ENCODE measurements at regions not wholly inside any gene's neighbourhood (a gene's known extent, or its start where the extent isn't known, plus 50 kb on each side); places are given as distances from the start of the nearest gene placed in this dataset.

GRCh38 chr2:52258038-52258437, 1226.1 kb upstream of the NRXN1 start:
- Mint-ChIP-seq H3K9me3 (no peaks in the 10 kb centered on the region), H3K36me3 (ENCODE audit: low read depth) (no peaks in the 10 kb centered on the region), H3K4me3 (no peak overlapping the region), H3K4me1 (ENCODE audit: low read depth) (no peaks in the 10 kb centered on the region), H3K27ac (no peak overlapping the region), H3K27me3 (no peaks in the 10 kb centered on the region)
- DNase-seq, result no peak

- no peak for DNase-seq
- H3K9me3 Mint-ChIP-seq, result peaks cover 2% of the 10 kb centered on the region
- H3K36me3 Mint-ChIP-seq (ENCODE audit: low read depth), result no peaks in the 10 kb centered on the region
- H3K27ac Mint-ChIP-seq, result no peak overlapping the region
- no peak overlapping the region for H3K4me3 Mint-ChIP-seq
- no peaks in the 10 kb centered on the region for H3K27me3 Mint-ChIP-seq
- no peaks in the 10 kb centered on the region for H3K4me1 Mint-ChIP-seq (ENCODE audit: low read depth)
These were observed 1221.6 kb upstream of the NRXN1 start for GRCh38 chr2:52253416-52253980.

GRCh38 chr2:52238782-52239181, 1206.8 kb upstream of the NRXN1 start:
- no peak overlapping the region for H3K4me3 Mint-ChIP-seq
- H3K27ac Mint-ChIP-seq, result no peak overlapping the region
- H3K36me3 Mint-ChIP-seq (ENCODE audit: low read depth), result no peaks in the 10 kb centered on the region
- peaks cover 16% of the 10 kb centered on the region for H3K9me3 Mint-ChIP-seq
- H3K27me3 Mint-ChIP-seq, result no peaks in the 10 kb centered on the region
- H3K4me1 Mint-ChIP-seq (ENCODE audit: low read depth), result no peaks in the 10 kb centered on the region
- no peak for DNase-seq

- H3K4me3 Mint-ChIP-seq, result no peak overlapping the region
- no peak overlapping the region for H3K27ac Mint-ChIP-seq
- no peaks in the 10 kb centered on the region for H3K36me3 Mint-ChIP-seq (ENCODE audit: low read depth)
- no peak for DNase-seq
- H3K4me1 Mint-ChIP-seq (ENCODE audit: low read depth), result no peaks in the 10 kb centered on the region
- no peaks in the 10 kb centered on the region for H3K27me3 Mint-ChIP-seq
- peaks cover 9% of the 10 kb centered on the region for H3K9me3 Mint-ChIP-seq
These were observed 1190.2 kb upstream of the NRXN1 start for GRCh38 chr2:52222128-52222527.

- H3K4me1 Mint-ChIP-seq (ENCODE audit: low read depth), result no peaks in the 10 kb centered on the region
- no peaks in the 10 kb centered on the region for H3K27me3 Mint-ChIP-seq
- no peak overlapping the region for H3K27ac Mint-ChIP-seq
- DNase-seq, result no peak
- no peaks in the 10 kb centered on the region for H3K36me3 Mint-ChIP-seq (ENCODE audit: low read depth)
- H3K9me3 Mint-ChIP-seq, result peaks cover 15% of the 10 kb centered on the region
- no peak overlapping the region for H3K4me3 Mint-ChIP-seq
These were observed 1188.5 kb upstream of the NRXN1 start for GRCh38 chr2:52220393-52220792.

GRCh38 chr2:52210611-52211010, 1178.7 kb upstream of the NRXN1 start:
- H3K9me3 Mint-ChIP-seq, result peaks cover 10% of the 10 kb centered on the region
- H3K27me3 Mint-ChIP-seq, result no peaks in the 10 kb centered on the region
- H3K36me3 Mint-ChIP-seq (ENCODE audit: low read depth), result no peaks in the 10 kb centered on the region
- H3K27ac Mint-ChIP-seq, result no peak overlapping the region
- DNase-seq, result no peak
- H3K4me3 Mint-ChIP-seq, result no peak overlapping the region
- H3K4me1 Mint-ChIP-seq (ENCODE audit: low read depth), result no peaks in the 10 kb centered on the region

GRCh38 chr2:52210161-52210560, 1178.2 kb upstream of the NRXN1 start:
- H3K36me3 Mint-ChIP-seq (ENCODE audit: low read depth), result no peaks in the 10 kb centered on the region
- peaks cover 10% of the 10 kb centered on the region for H3K9me3 Mint-ChIP-seq
- H3K4me1 Mint-ChIP-seq (ENCODE audit: low read depth), result no peaks in the 10 kb centered on the region
- H3K27ac Mint-ChIP-seq, result no peak overlapping the region
- no peak for DNase-seq
- H3K4me3 Mint-ChIP-seq, result no peak overlapping the region
- no peaks in the 10 kb centered on the region for H3K27me3 Mint-ChIP-seq

- no peak for DNase-seq
- Mint-ChIP-seq H3K36me3 (ENCODE audit: low read depth) (no peaks in the 10 kb centered on the region), H3K4me3 (no peak overlapping the region), H3K4me1 (ENCODE audit: low read depth) (no peaks in the 10 kb centered on the region), H3K27me3 (no peaks in the 10 kb centered on the region), H3K9me3 (peaks cover 8% of the 10 kb centered on the region), H3K27ac (no peak overlapping the region)
These were observed 1162.4 kb upstream of the NRXN1 start for GRCh38 chr2:52194342-52194741.

- Mint-ChIP-seq H3K9me3 (peaks cover 10% of the 10 kb centered on the region), H3K4me3 (no peak overlapping the region), H3K27ac (no peak overlapping the region), H3K36me3 (ENCODE audit: low read depth) (no peaks in the 10 kb centered on the region), H3K4me1 (ENCODE audit: low read depth) (no peaks in the 10 kb centered on the region), H3K27me3 (no peaks in the 10 kb centered on the region)
- DNase-seq, result no peak
These were observed 1161.9 kb upstream of the NRXN1 start for GRCh38 chr2:52193804-52194203.

- no peaks in the 10 kb centered on the region for H3K4me1 Mint-ChIP-seq (ENCODE audit: low read depth)
- H3K27me3 Mint-ChIP-seq, result no peaks in the 10 kb centered on the region
These were observed 1160.7 kb upstream of the NRXN1 start for GRCh38 chr2:52192656-52193055.

GRCh38 chr2:52181080-52181479, 1149.1 kb upstream of the NRXN1 start:
- Mint-ChIP-seq H3K4me3 (no peak overlapping the region), H3K9me3 (peaks cover 13% of the 10 kb centered on the region), H3K4me1 (ENCODE audit: low read depth) (no peaks in the 10 kb centered on the region), H3K27me3 (no peaks in the 10 kb centered on the region), H3K36me3 (ENCODE audit: low read depth) (no peaks in the 10 kb centered on the region), H3K27ac (no peak overlapping the region)
- no peak for DNase-seq

More at GRCh38 chr2:52192656-52193055, 1160.7 kb upstream of the NRXN1 start:
- Mint-ChIP-seq H3K4me3 (no peak overlapping the region), H3K27ac (no peak overlapping the region), H3K36me3 (ENCODE audit: low read depth) (no peaks in the 10 kb centered on the region), H3K9me3 (peaks cover 10% of the 10 kb centered on the region)
- no peak for DNase-seq

- Mint-ChIP-seq H3K27ac (no peak overlapping the region), H3K36me3 (ENCODE audit: low read depth) (no peaks in the 10 kb centered on the region)
- no peak for DNase-seq
These were observed 1146.9 kb upstream of the NRXN1 start for GRCh38 chr2:52178845-52179244.

GRCh38 chr2:52145005-52145404, 1113.1 kb upstream of the NRXN1 start:
- H3K9me3 Mint-ChIP-seq, result peaks cover 11% of the 10 kb centered on the region
- no peaks in the 10 kb centered on the region for H3K36me3 Mint-ChIP-seq (ENCODE audit: low read depth)
- DNase-seq, result no peak
- H3K4me1 Mint-ChIP-seq (ENCODE audit: low read depth), result no peaks in the 10 kb centered on the region
- no peak overlapping the region for H3K27ac Mint-ChIP-seq
- no peaks in the 10 kb centered on the region for H3K27me3 Mint-ChIP-seq
- H3K4me3 Mint-ChIP-seq, result no peak overlapping the region

More at GRCh38 chr2:52178845-52179244, 1146.9 kb upstream of the NRXN1 start:
- H3K9me3 Mint-ChIP-seq, result peaks cover 9% of the 10 kb centered on the region
- H3K4me1 Mint-ChIP-seq (ENCODE audit: low read depth), result no peaks in the 10 kb centered on the region
- no peaks in the 10 kb centered on the region for H3K27me3 Mint-ChIP-seq
- no peak overlapping the region for H3K4me3 Mint-ChIP-seq

- no peak for DNase-seq
- no peaks in the 10 kb centered on the region for H3K36me3 Mint-ChIP-seq (ENCODE audit: low read depth)
- peaks cover 11% of the 10 kb centered on the region for H3K9me3 Mint-ChIP-seq
- H3K4me3 Mint-ChIP-seq, result no peak overlapping the region
- no peaks in the 10 kb centered on the region for H3K4me1 Mint-ChIP-seq (ENCODE audit: low read depth)
- H3K27ac Mint-ChIP-seq, result no peak overlapping the region
- no peaks in the 10 kb centered on the region for H3K27me3 Mint-ChIP-seq
These were observed 1112.7 kb upstream of the NRXN1 start for GRCh38 chr2:52144590-52144989.

GRCh38 chr2:52141076-52141475, 1109.1 kb upstream of the NRXN1 start:
- no peaks in the 10 kb centered on the region for H3K27me3 Mint-ChIP-seq
- peaks cover 6% of the 10 kb centered on the region for H3K9me3 Mint-ChIP-seq
- H3K4me1 Mint-ChIP-seq (ENCODE audit: low read depth), result no peaks in the 10 kb centered on the region
- no peak overlapping the region for H3K4me3 Mint-ChIP-seq
- no peak overlapping the region for H3K27ac Mint-ChIP-seq
- no peak for DNase-seq
- no peaks in the 10 kb centered on the region for H3K36me3 Mint-ChIP-seq (ENCODE audit: low read depth)

GRCh38 chr2:52139241-52139640, 1107.3 kb upstream of the NRXN1 start:
- Mint-ChIP-seq H3K36me3 (ENCODE audit: low read depth) (no peaks in the 10 kb centered on the region), H3K9me3 (peaks cover 10% of the 10 kb centered on the region), H3K4me3 (no peak overlapping the region), H3K27me3 (no peaks in the 10 kb centered on the region), H3K4me1 (ENCODE audit: low read depth) (no peaks in the 10 kb centered on the region), H3K27ac (no peak overlapping the region)
- no peak for DNase-seq
